HCT116 (cell line): ENCODE measurements at regions not wholly inside any gene's neighbourhood (a gene's known extent, or its start where the extent isn't known, plus 50 kb on each side); places are given as distances from the start of the nearest gene placed in this dataset.

Experiments used
- ATAC-seq: fragments of 200-7000 bp; cut with Tn5 transposase; 2 replicates; pipeline ENCODE4 v1.9.1; 2020; ENCODE audit warnings: mild to moderate bottlenecking, moderate library complexity
- BruUV-seq: library from RNA; stranded (reverse); fragments of 400-500 nt; replicated peaks from 2 replicates; lab custom pipeline; 2021; lab: Mats Ljungman, UMichigan
- CTCF ChIA-PET: fragments of 300-600 bp; sonication (Branson Sonifier 250); formaldehyde crosslinking; loops from one replicate; lab custom pipeline; 2021; ENCODE audit warnings: antibody characterized with exemption; lab: Charles Lee
- POLR2A ChIA-PET: fragments of 300-600, 350-600 bp; sonication (Branson Sonifier 250); formaldehyde crosslinking; loops from one replicate; lab custom pipeline; 2021; ENCODE audit warnings: antibody characterized with exemption; lab: Charles Lee
- RAD21 ChIA-PET, 2 experiments: fragments of 300-600 bp; sonication (Branson Sonifier 250); formaldehyde crosslinking; loops; one replicate each; lab custom pipeline; 2023; ENCODE audit warnings: low total read pairs in 2 of 2; ENCODE audit not compliant: uncharacterized antibody in 2 of 2, unreplicated experiment in 2 of 2, low non-redundant PET in 1 of 2; lab: Charles Lee
- DNase-seq: peaks from one replicate; pipeline ENCODE4 v3.0.0-alpha.2; 2010; ENCODE audit warnings: low read depth, low spot score
- H2AFZ ChIP-seq: fragments of 200-600 bp; shearing (Covaris generic), sonication (generic); 2 replicates; pipeline ENCODE4 v1.6.1; 2017; ENCODE audit warnings: low read depth, mixed run types, mixed read lengths, antibody characterized with exemption, low read length; ENCODE audit not compliant: poor library complexity, severe bottlenecking
- H3K27ac ChIP-seq: 2 replicates; pipeline ENCODE4 v1.5.1; 2012; ENCODE audit warnings: low read depth, low read length
- H3K27me3 ChIP-seq: fragments of 200-600 bp; sonication (generic); 2 replicates; pipeline ENCODE4 v1.6.1; 2016; ENCODE audit warnings: mixed run types, low read length, mixed read lengths; ENCODE audit not compliant: insufficient read depth
- H3K36me3 ChIP-seq, 2 experiments: fragments of 200-500 bp in 1 of 2; fragments of 200-600 bp in 1 of 2; sonication (Bioruptor generic) in 1 of 2; sonication (generic) in 1 of 2; 2 replicates each; pipeline versions ENCODE4 v1.5.1 to v1.6.1; 2014 to 2016; ENCODE audit warnings: low read length in 2 of 2, inconsistent platforms in 1 of 2, mixed read lengths in 1 of 2, mixed run types in 1 of 2; ENCODE audit not compliant: insufficient read depth in 2 of 2, control insufficient read depth in 1 of 2
- H3K4me1 ChIP-seq, 2 experiments: fragments of 200-600 bp in 1 of 2; sonication (generic) in 1 of 2; 2 replicates each; pipeline versions ENCODE4 v1.5.1 to v1.6.1; 2012 to 2017; ENCODE audit warnings: low read length in 2 of 2, inconsistent platforms in 1 of 2, mild to moderate bottlenecking in 1 of 2, mixed read lengths in 1 of 2, mixed run types in 1 of 2, moderate library complexity in 1 of 2; ENCODE audit not compliant: insufficient read depth in 2 of 2, control insufficient read depth in 1 of 2
- H3K4me2 ChIP-seq: fragments of 200-600 bp; sonication (generic); 2 replicates; pipeline ENCODE4 v1.6.1; 2017; ENCODE audit warnings: mixed run types, low read length, mixed read lengths
- H3K4me3 ChIP-seq, 2 experiments: fragments of 200-600 bp in 1 of 2; sonication (generic) in 1 of 2; replicated peaks in 1 of 2; 2 replicates each; pipeline ENCODE4 v1.5.1; 2011 to 2016; ENCODE audit warnings: low read length in 2 of 2, control low read depth in 1 of 2, low read depth in 1 of 2, mild to moderate bottlenecking in 1 of 2, mixed read lengths in 1 of 2, mixed run types in 1 of 2
- H3K79me2 ChIP-seq: fragments of 200-600 bp; sonication (generic); 2 replicates; pipeline ENCODE4 v1.6.1; 2017; ENCODE audit warnings: mild to moderate bottlenecking, mixed run types, low read length, moderate library complexity, mixed read lengths; ENCODE audit not compliant: insufficient read depth
- H3K9ac ChIP-seq: fragments of 200-600 bp; sonication (generic); 2 replicates; pipeline ENCODE4 v1.6.1; 2016; ENCODE audit warnings: low read length, mixed read lengths
- H3K9me2 ChIP-seq: fragments of 200-600 bp; sonication (generic), shearing (Covaris generic); 2 replicates; pipeline ENCODE4 v1.6.1; 2017; ENCODE audit warnings: mixed run types, mild to moderate bottlenecking, moderate library complexity; ENCODE audit not compliant: insufficient read depth
- H3K9me3 ChIP-seq, 2 experiments: fragments of 200-500 bp in 1 of 2; fragments of 200-600 bp in 1 of 2; sonication (Bioruptor generic) in 1 of 2; sonication (generic) in 1 of 2; 2 replicates each; pipeline ENCODE4 v1.6.1; 2014 to 2017; ENCODE audit warnings: low read length in 2 of 2, mixed read lengths in 2 of 2, inconsistent platforms in 1 of 2, low read depth in 1 of 2, mild to moderate bottlenecking in 1 of 2, mixed run types in 1 of 2, moderate library complexity in 1 of 2; ENCODE audit not compliant: control insufficient read depth in 1 of 2, insufficient read depth in 1 of 2
- H4K20me1 ChIP-seq: fragments of 200-600 bp; sonication (generic), shearing (Covaris generic); 2 replicates; pipeline ENCODE4 v1.6.1; 2017; ENCODE audit warnings: mixed run types, mild to moderate bottlenecking, moderate library complexity; ENCODE audit not compliant: insufficient read depth
- ATF3 ChIP-seq: IDR thresholded peaks from 2 replicates; pipeline ENCODE4 v1.6.1; 2012
- CTCF ChIP-seq, 3 experiments: fragments of 200-600 bp in 1 of 3; sonication (generic) in 1 of 3; IDR thresholded peaks in 2 of 3; conservative IDR thresholded peaks in 1 of 3; 2 replicates each; pipeline ENCODE4 v1.5.1; 2012 to 2017; ENCODE audit warnings: low read depth in 2 of 3, low read length in 2 of 3, antibody characterized with exemption in 1 of 3, borderline replicate concordance in 1 of 3, control low read depth in 1 of 3, mild to moderate bottlenecking in 1 of 3, mixed read lengths in 1 of 3, mixed run types in 1 of 3, moderate library complexity in 1 of 3; ENCODE audit not compliant: insufficient read depth in 1 of 3
- EGR1 ChIP-seq: IDR thresholded peaks from 2 replicates; pipeline ENCODE4 v1.6.1; 2012; ENCODE audit warnings: low read depth
- JUND ChIP-seq: IDR thresholded peaks from 2 replicates; pipeline ENCODE4 v1.6.1; 2012
- MAX ChIP-seq: IDR thresholded peaks from 2 replicates; pipeline ENCODE4 v1.6.1; 2012
- POLR2AphosphoS5 ChIP-seq: IDR thresholded peaks from 2 replicates; pipeline ENCODE4 v1.6.1; 2011; ENCODE audit warnings: mild to moderate bottlenecking, low read depth, low read length, moderate library complexity
- intact Hi-C: fragments of 100-400 bp; cut with micrococcal nuclease; formaldehyde crosslinking; loops from 2 replicates; pipeline ENCODE4 v1.10.0; 2022

GRCh38 chr13:47553329-47553977, 447.6 kb downstream of the SUCLA2 start:
- intact Hi-C loops = no loop called here
- Histone ChIP-seq H3K4me2 (no peak overlapping the region), H3K9me2 (no peaks in the 10 kb centered on the region), H3K27ac (no peak overlapping the region), H3K27me3 (no peaks in the 10 kb centered on the region), H3K79me2 (no peaks in the 10 kb centered on the region), H3K4me1 (no peaks in the 10 kb centered on the region), H2AFZ (no peak overlapping the region), H3K9ac (no peak overlapping the region), H3K4me3 (no peak overlapping the region), H4K20me1 (no peaks in the 10 kb centered on the region), H3K36me3 (no peaks in the 10 kb centered on the region), H3K9me3 (no peaks in the 10 kb centered on the region)
- ChIA-PET POLR2A (no interaction called here), CTCF (no interaction called here), RAD21 (no interaction called here)
- ATAC-seq (no peak), DNase-seq (no peak)
- TF ChIP-seq MAX (no peak), EGR1 (no peak), ATF3 (no peak), JUND (no peak), CTCF (IDR thresholded peaks at IDR 0.05 in 2 of 3, conservative IDR thresholded peaks at IDR 0.05 in 1 of 3; ENCODE audit: borderline replicate concordance in 1 of 3, insufficient read depth in 1 of 3, low read depth in 2 of 3, low read length in 2 of 3) (no peak)
- no TSS peak for BruUV-seq

GRCh38 chr13:47549219-47549752, 451.8 kb downstream of the SUCLA2 start:
- CTCF ChIA-PET = no interaction called here
- Histone ChIP-seq H3K9me2 (no peaks in the 10 kb centered on the region), H3K9ac (no peak overlapping the region), H3K4me3 (no peak overlapping the region), H3K36me3 (no peaks in the 10 kb centered on the region), H3K79me2 (no peaks in the 10 kb centered on the region), H2AFZ (no peak overlapping the region), H4K20me1 (no peaks in the 10 kb centered on the region), H3K4me2 (no peak overlapping the region), H3K27me3 (no peaks in the 10 kb centered on the region), H3K4me1 (no peaks in the 10 kb centered on the region), H3K27ac (no peak overlapping the region), H3K9me3 (no peaks in the 10 kb centered on the region)
- intact Hi-C loops = no loop called here
- POLR2A ChIA-PET = no interaction called here
- DNase-seq (no peak), ATAC-seq (no peak)
- RAD21 ChIA-PET = no interaction called here
- BruUV-seq = no TSS peak
- TF ChIP-seq CTCF (IDR thresholded peaks at IDR 0.05 in 2 of 3, conservative IDR thresholded peaks at IDR 0.05 in 1 of 3; ENCODE audit: borderline replicate concordance in 1 of 3, insufficient read depth in 1 of 3, low read depth in 2 of 3, low read length in 2 of 3) (0 out of 6 replicates have a peak, but pooled peaks of 1 of the 3 experiments have one; percentile 12), POLR2AphosphoS5 (no peak)
